ENCODE measurements at regions not wholly inside any gene's neighbourhood (a gene's known extent, or its start where the extent isn't known, plus 50 kb on each side); places are given as distances from the start of the nearest gene placed in this dataset.

- no peaks in the 10 kb centered on the region for H3K4me1 ChIP-seq (ENCODE audit: insufficient read depth)
- no peak for DNase-seq (ENCODE audit: extremely low spot score)
- H3K27ac ChIP-seq (ENCODE audit: low read depth) = no peak overlapping the region
- WGBS = 96% methylated on average over 1 of the region's 1 CpG
- H3K36me3 ChIP-seq (ENCODE audit: insufficient read depth) = no peaks in the 10 kb centered on the region
- no peak overlapping the region for H3K4me3 ChIP-seq (ENCODE audit: low read depth, low read length)
Measured at GRCh38 chrX:126886997-126887396, 67.5 kb downstream of the PRR32 start.

- DNase-seq (ENCODE audit: extremely low spot score) = no peak
- WGBS = 91% methylated on average over 3 of the region's 3 CpGs
- no peak overlapping the region for H3K27ac ChIP-seq (ENCODE audit: low read depth)
- no peaks in the 10 kb centered on the region for H3K4me1 ChIP-seq (ENCODE audit: insufficient read depth)
- no peak overlapping the region for H3K4me3 ChIP-seq (ENCODE audit: low read depth, low read length)
- H3K36me3 ChIP-seq (ENCODE audit: insufficient read depth) = no peaks in the 10 kb centered on the region
Measured at GRCh38 chrX:126900937-126901336, 81.4 kb downstream of the PRR32 start.

GRCh38 chrX:126929071-126929470 lies 109.5 kb downstream of the PRR32 start:
- Histone ChIP-seq H3K4me3 (ENCODE audit: low read depth, low read length) (no peak overlapping the region), H3K4me1 (ENCODE audit: insufficient read depth) (no peaks in the 10 kb centered on the region), H3K36me3 (ENCODE audit: insufficient read depth) (no peaks in the 10 kb centered on the region), H3K27ac (ENCODE audit: low read depth) (no peak overlapping the region)
- no peak for DNase-seq (ENCODE audit: extremely low spot score)
- WGBS = 94% methylated on average over 1 of the region's 1 CpG

- WGBS = 89% methylated on average over 3 of the region's 3 CpGs
- Histone ChIP-seq H3K36me3 (ENCODE audit: insufficient read depth) (no peaks in the 10 kb centered on the region), H3K27ac (ENCODE audit: low read depth) (no peak overlapping the region), H3K4me3 (ENCODE audit: low read depth, low read length) (no peak overlapping the region), H3K4me1 (ENCODE audit: insufficient read depth) (no peaks in the 10 kb centered on the region)
- no peak for DNase-seq (ENCODE audit: extremely low spot score)
Measured at GRCh38 chrX:126967225-126967624, 147.7 kb downstream of the PRR32 start.

- Histone ChIP-seq H3K36me3 (ENCODE audit: insufficient read depth) (no peaks in the 10 kb centered on the region), H3K4me1 (ENCODE audit: insufficient read depth) (no peaks in the 10 kb centered on the region), H3K27ac (ENCODE audit: low read depth) (no peak overlapping the region), H3K4me3 (ENCODE audit: low read depth, low read length) (no peak overlapping the region)
- 93% methylated on average over 3 of the region's 3 CpGs for WGBS
- DNase-seq (ENCODE audit: extremely low spot score) = no peak
Measured at GRCh38 chrX:126982158-126982557, 162.6 kb downstream of the PRR32 start.

GRCh38 chrX:126985027-126985426 lies 165.5 kb downstream of the PRR32 start:
- no peak for DNase-seq (ENCODE audit: extremely low spot score)
- no peaks in the 10 kb centered on the region for H3K36me3 ChIP-seq (ENCODE audit: insufficient read depth)
- H3K27ac ChIP-seq (ENCODE audit: low read depth) = no peak overlapping the region
- H3K4me3 ChIP-seq (ENCODE audit: low read depth, low read length) = no peak overlapping the region
- H3K4me1 ChIP-seq (ENCODE audit: insufficient read depth) = no peaks in the 10 kb centered on the region

- Histone ChIP-seq H3K27ac (ENCODE audit: low read depth) (no peak overlapping the region), H3K36me3 (ENCODE audit: insufficient read depth) (no peaks in the 10 kb centered on the region), H3K4me1 (ENCODE audit: insufficient read depth) (no peaks in the 10 kb centered on the region), H3K4me3 (ENCODE audit: low read depth, low read length) (no peak overlapping the region)
- DNase-seq (ENCODE audit: extremely low spot score) = no peak
- WGBS = 68% methylated on average over 10 of the region's 10 CpGs
Measured at GRCh38 chrX:126985981-126986380, 166.5 kb downstream of the PRR32 start.

GRCh38 chrX:126994032-126994600 lies 174.6 kb downstream of the PRR32 start:
- 50% methylated on average over 4 of the region's 4 CpGs for WGBS
- Histone ChIP-seq H3K4me3 (ENCODE audit: low read depth, low read length) (no peak overlapping the region), H3K4me1 (ENCODE audit: insufficient read depth) (no peaks in the 10 kb centered on the region), H3K27ac (ENCODE audit: low read depth) (no peak overlapping the region), H3K36me3 (ENCODE audit: insufficient read depth) (no peaks in the 10 kb centered on the region)
- no peak for DNase-seq (ENCODE audit: extremely low spot score)

- Histone ChIP-seq H3K4me3 (ENCODE audit: low read depth, low read length) (no peak overlapping the region), H3K27ac (ENCODE audit: low read depth) (no peak overlapping the region), H3K4me1 (ENCODE audit: insufficient read depth) (no peaks in the 10 kb centered on the region), H3K36me3 (ENCODE audit: insufficient read depth) (no peaks in the 10 kb centered on the region)
- 89% methylated on average over 2 of the region's 2 CpGs for WGBS
- DNase-seq (ENCODE audit: extremely low spot score) = no peak
Measured at GRCh38 chrX:127011629-127012028, 192.1 kb downstream of the PRR32 start.

- H3K27ac ChIP-seq (ENCODE audit: low read depth) = no peak overlapping the region
- WGBS = 85% methylated on average over 2 of the region's 2 CpGs
- no peaks in the 10 kb centered on the region for H3K36me3 ChIP-seq (ENCODE audit: insufficient read depth)
Measured at GRCh38 chrX:127025013-127025412, 205.5 kb downstream of the PRR32 start.

GRCh38 chrX:127030016-127030748 lies 210.7 kb downstream of the PRR32 start:
- peak; percentile 13 for DNase-seq (ENCODE audit: extremely low spot score)
- no peaks in the 10 kb centered on the region for H3K36me3 ChIP-seq (ENCODE audit: insufficient read depth)
- WGBS = 14% methylated on average over 5 of the region's 5 CpGs
- H3K4me1 ChIP-seq (ENCODE audit: insufficient read depth) = no peaks in the 10 kb centered on the region
- H3K27ac ChIP-seq (ENCODE audit: low read depth) = no peak overlapping the region
- no peak overlapping the region for H3K4me3 ChIP-seq (ENCODE audit: low read depth, low read length)

More at GRCh38 chrX:127025013-127025412, 205.5 kb downstream of the PRR32 start:
- Histone ChIP-seq H3K4me3 (ENCODE audit: low read depth, low read length) (no peak overlapping the region), H3K4me1 (ENCODE audit: insufficient read depth) (no peaks in the 10 kb centered on the region)
- no peak for DNase-seq (ENCODE audit: extremely low spot score)

- Histone ChIP-seq H3K27ac (ENCODE audit: low read depth) (no peak overlapping the region), H3K4me3 (ENCODE audit: low read depth, low read length) (no peak overlapping the region), H3K36me3 (ENCODE audit: insufficient read depth) (no peaks in the 10 kb centered on the region), H3K4me1 (ENCODE audit: insufficient read depth) (no peaks in the 10 kb centered on the region)
- 48% methylated on average over 2 of the region's 2 CpGs for WGBS
- DNase-seq (ENCODE audit: extremely low spot score) = no peak
Measured at GRCh38 chrX:127037159-127037558, 217.6 kb downstream of the PRR32 start.

- H3K4me3 ChIP-seq (ENCODE audit: low read depth, low read length) = no peak overlapping the region
- no peaks in the 10 kb centered on the region for H3K36me3 ChIP-seq (ENCODE audit: insufficient read depth)
- no peak for DNase-seq (ENCODE audit: extremely low spot score)
- no peak overlapping the region for H3K27ac ChIP-seq (ENCODE audit: low read depth)
- H3K4me1 ChIP-seq (ENCODE audit: insufficient read depth) = no peaks in the 10 kb centered on the region
- 82% methylated on average over 1 of the region's 1 CpG for WGBS
Measured at GRCh38 chrX:127038065-127038464, 218.5 kb downstream of the PRR32 start.

- Histone ChIP-seq H3K36me3 (ENCODE audit: insufficient read depth) (no peaks in the 10 kb centered on the region), H3K27ac (ENCODE audit: low read depth) (no peak overlapping the region), H3K4me3 (ENCODE audit: low read depth, low read length) (no peak overlapping the region), H3K4me1 (ENCODE audit: insufficient read depth) (no peaks in the 10 kb centered on the region)
- DNase-seq (ENCODE audit: extremely low spot score) = no peak
- 43% methylated on average over 3 of the region's 3 CpGs for WGBS
Measured at GRCh38 chrX:127057891-127058619, 238.5 kb downstream of the PRR32 start.
